ENCODE measurements at regions not wholly inside any gene's neighbourhood (a gene's known extent, or its start where the extent isn't known, plus 50 kb on each side); places are given as distances from the start of the nearest gene placed in this dataset.

DNA sequence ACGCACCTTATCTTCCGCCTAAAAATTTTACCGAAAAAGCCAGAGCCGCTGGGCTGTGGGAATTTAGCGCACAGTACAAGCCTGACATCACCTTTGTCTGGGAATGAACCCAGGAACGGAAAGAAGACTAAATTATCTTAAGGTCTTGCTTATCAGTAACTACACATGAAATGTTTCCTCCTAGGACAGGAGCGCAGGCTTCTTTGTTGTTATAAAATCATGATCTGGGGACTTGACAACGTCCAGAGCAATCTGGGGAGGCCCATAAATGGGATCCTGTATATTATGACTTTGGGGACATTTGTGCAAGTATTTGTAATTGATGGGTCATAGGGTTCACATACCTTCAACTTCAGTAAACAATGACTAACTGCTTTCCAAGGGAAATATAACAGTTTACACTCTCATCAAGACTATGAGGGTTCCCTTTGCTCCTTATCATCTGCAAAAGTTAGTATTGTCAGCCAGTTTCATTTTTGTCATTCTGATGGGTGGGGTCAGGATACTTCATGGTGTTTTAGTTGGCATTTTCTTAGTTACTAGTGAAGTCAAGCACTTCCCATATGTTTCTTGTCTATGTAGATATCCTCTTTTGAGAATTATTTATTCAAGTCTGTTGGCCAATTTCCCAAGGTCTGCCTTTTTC lies 213.9 kb upstream of the PFN2 start:
- no CpG with 5 or more reads among the region's 8 CpGs for WGBS (ENCODE audit: insufficient coverage)
- Mint-ChIP-seq H3K27ac (no peak overlapping the region), H3K36me3 (no peaks in the 10 kb centered on the region), H3K4me1 (no peaks in the 10 kb centered on the region), H3K9me3 (peaks cover 0 to 7% (median 3%) of the 10 kb centered on the region in 7 donors), H3K27me3 (ENCODE audit: low read depth in 3 of 3) (peaks cover 0 to 7% (median 2%) of the 10 kb centered on the region in 3 donors), H3K4me3 (no peak overlapping the region)
- no peaks in the 10 kb centered on the region for H4K20me1 ChIP-seq (ENCODE audit: insufficient read depth, low read length)
- no peak overlapping the region for H3K27ac ChIP-seq (ENCODE audit: low read depth in 1 of 2, low read length in 2 of 2)
- peak overlapping the region; percentile 67 for H3K4me2 ChIP-seq (replicated peaks; ENCODE audit: extremely low read depth, low read length, poor library complexity, severe bottlenecking)
- peaks cover 0 to 6% of the 10 kb centered on the region in 2 donors for H3K4me1 ChIP-seq (ENCODE audit: control insufficient read depth in 1 of 2, insufficient read depth in 2 of 2, low read length in 2 of 2)
- H3K27me3 ChIP-seq (ENCODE audit: control insufficient read depth in 2 of 2, insufficient read depth in 2 of 2, low read length in 2 of 2) = peaks cover 0 to 10% of the 10 kb centered on the region in 2 donors
- peak overlapping the region in 1 of 3 experiments; percentile 55 for H3K4me3 ChIP-seq (replicated peaks in 1 of 3; ENCODE audit: low read depth in 2 of 3, low read length in 3 of 3)
- peak overlapping the region; percentile 74 for H2AFZ ChIP-seq (ENCODE audit: insufficient read depth, low read depth, low read length, poor library complexity, severe bottlenecking)
- intact Hi-C loops (cut with micrococcal nuclease) = loop anchor here in 1 of 2 donors (10.0 kb wide), 1 partner anchor 220 kb away; no protein-coding TSS in a partner anchor
- H3K36me3 ChIP-seq (replicated peaks in 1 of 2; ENCODE audit: control insufficient read depth in 1 of 2, insufficient read depth in 2 of 2, low read length in 2 of 2) = no peaks in the 10 kb centered on the region
- TF ChIP-seq CTCF (IDR thresholded peaks at IDR 0.05) = peak; percentile 18
- no peaks in the 10 kb centered on the region for H3K9me3 ChIP-seq (replicated peaks in 1 of 2; ENCODE audit: control insufficient read depth in 1 of 2, insufficient read depth in 1 of 2, low read length in 2 of 2)
- H3K79me2 ChIP-seq (ENCODE audit: insufficient read depth, low read length) = no peaks in the 10 kb centered on the region
- DNase-seq = no peak
- H3K9ac ChIP-seq (ENCODE audit: insufficient read depth, low read length, poor library complexity, severe bottlenecking) = no peak overlapping the region

DNA sequence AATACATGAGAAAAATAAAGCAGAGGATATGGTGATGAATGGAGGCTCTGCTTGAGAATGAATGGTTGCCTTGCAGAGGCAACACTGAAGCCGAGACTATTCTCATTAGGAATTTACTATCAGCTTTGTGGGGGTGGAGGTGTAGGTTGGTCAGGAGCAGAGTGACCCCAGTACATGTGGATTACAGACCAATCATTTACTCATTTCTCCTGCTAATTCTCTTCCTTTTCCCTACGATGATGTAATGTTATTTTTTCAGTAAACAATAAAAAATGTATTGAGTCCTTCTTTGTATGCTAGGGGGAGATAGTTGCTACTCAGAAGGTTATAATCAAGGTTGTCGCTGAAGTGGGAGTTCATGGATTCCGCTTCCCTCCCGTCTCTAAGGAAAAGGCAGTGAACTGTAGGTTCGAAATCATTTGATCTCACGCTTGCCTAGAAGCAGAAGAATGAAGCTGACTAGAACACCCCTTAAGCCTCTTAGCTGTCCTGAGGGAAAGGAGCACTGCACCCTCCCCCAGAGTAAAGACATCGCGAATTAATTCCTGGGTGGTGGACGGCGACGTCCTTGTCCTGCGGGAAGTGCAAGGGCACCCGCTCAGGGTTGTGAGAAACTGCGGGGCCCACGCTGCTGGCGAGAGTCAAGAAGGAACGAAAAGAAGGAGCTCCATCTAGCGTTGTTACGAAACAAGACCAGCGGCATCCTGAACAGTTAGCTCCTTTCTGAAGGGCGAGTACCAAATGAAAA lies 213.2 kb upstream of the PFN2 start:
- TF ChIP-seq CTCF (IDR thresholded peaks at IDR 0.05) = peak; percentile 45
- intact Hi-C loops (cut with micrococcal nuclease) = loop anchor here in 1 of 2 donors (10.0 kb wide), 1 partner anchor 219 kb away; no protein-coding TSS in a partner anchor
- Histone ChIP-seq H2AFZ (ENCODE audit: insufficient read depth, low read depth, low read length, poor library complexity, severe bottlenecking) (peak overlapping the region; percentile 74), H3K4me2 (replicated peaks; ENCODE audit: extremely low read depth, low read length, poor library complexity, severe bottlenecking) (peak overlapping the region; percentile 67), H4K20me1 (ENCODE audit: insufficient read depth, low read length) (no peaks in the 10 kb centered on the region), H3K4me3 (replicated peaks in 1 of 3; ENCODE audit: low read depth in 2 of 3, low read length in 3 of 3) (peak overlapping the region in 1 of 3 experiments; percentile 55), H3K27ac (ENCODE audit: low read depth in 1 of 2, low read length in 2 of 2) (no peak overlapping the region), H3K9ac (ENCODE audit: insufficient read depth, low read length, poor library complexity, severe bottlenecking) (peak overlapping the region; percentile 29), H3K9me3 (replicated peaks in 1 of 2; ENCODE audit: control insufficient read depth in 1 of 2, insufficient read depth in 1 of 2, low read length in 2 of 2) (no peaks in the 10 kb centered on the region), H3K79me2 (ENCODE audit: insufficient read depth, low read length) (no peaks in the 10 kb centered on the region), H3K27me3 (ENCODE audit: control insufficient read depth in 2 of 2, insufficient read depth in 2 of 2, low read length in 2 of 2) (peaks cover 0 to 10% of the 10 kb centered on the region in 2 donors), H3K36me3 (replicated peaks in 1 of 2; ENCODE audit: control insufficient read depth in 1 of 2, insufficient read depth in 2 of 2, low read length in 2 of 2) (no peaks in the 10 kb centered on the region), H3K4me1 (ENCODE audit: control insufficient read depth in 1 of 2, insufficient read depth in 2 of 2, low read length in 2 of 2) (peaks cover 0 to 6% of the 10 kb centered on the region in 2 donors)
- no peak overlapping the region for H3K27ac Mint-ChIP-seq
- peaks cover 0 to 5% (median 2%) of the 10 kb centered on the region in 7 donors for H3K9me3 Mint-ChIP-seq
- DNase-seq = peak; percentile 8 to 30 (median 22)
- no peak overlapping the region for H3K4me3 Mint-ChIP-seq
- no peaks in the 10 kb centered on the region for H3K36me3 Mint-ChIP-seq
- H3K4me1 Mint-ChIP-seq = no peaks in the 10 kb centered on the region
- H3K27me3 Mint-ChIP-seq (ENCODE audit: low read depth in 3 of 3) = peaks cover 0 to 9% (median 4%) of the 10 kb centered on the region in 3 donors
- WGBS (ENCODE audit: insufficient coverage) = 4% methylated on average over 14 of the region's 22 CpGs

Measured in CD14-positive monocyte (primary cell).